T-helper 1 cell treated with Interleukin-12 subunit alpha and Interleukin-12 subunit beta and Interleukin-4 antibody, amounts not matched to agents 30 μg/mL and 1 μg/mL, for 36 hours (primary cell): ENCODE measurements at regions not wholly inside any gene's neighbourhood (a gene's known extent, or its start where the extent isn't known, plus 50 kb on each side); places are given as distances from the start of the nearest gene placed in this dataset.
"Not testable (repeated sequence)": the region's sequence is repeated elsewhere in the genome, so short reads cannot be mapped to it uniquely, and the experiment has no call there.

ENCODE experiments used
- H3K27ac Mint-ChIP-seq: one replicate; pipeline ENCODE4 v1.8.0; 2021; ENCODE audit warnings: mild to moderate bottlenecking, mixed read lengths
- H3K27me3 Mint-ChIP-seq: one replicate; pipeline ENCODE4 v1.8.0; 2021; ENCODE audit warnings: low read depth, mixed read lengths
- H3K36me3 Mint-ChIP-seq: one replicate; pipeline ENCODE4 v1.8.0; 2021; ENCODE audit warnings: low read depth, mixed read lengths
- H3K4me1 Mint-ChIP-seq: one replicate; pipeline ENCODE4 v1.8.0; 2021; ENCODE audit warnings: low read depth, mixed read lengths
- H3K4me3 Mint-ChIP-seq: one replicate; pipeline ENCODE4 v1.8.0; 2021; ENCODE audit warnings: mild to moderate bottlenecking, moderate library complexity, mixed read lengths
- H3K9me3 Mint-ChIP-seq: one replicate; pipeline ENCODE4 v1.8.0; 2021; ENCODE audit warnings: mixed read lengths

GRCh38 chr11:109522116-109522755 lies 100.2 kb downstream of the C11orf87 start:
- Mint-ChIP-seq H3K27ac (no peak overlapping the region), H3K27me3 (no peaks in the 10 kb centered on the region), H3K4me1 (no peaks in the 10 kb centered on the region), H3K4me3 (no peak overlapping the region), H3K9me3 (peaks cover 7% of the 10 kb centered on the region), H3K36me3 (no peaks in the 10 kb centered on the region)

- H3K4me3 Mint-ChIP-seq, H3K27ac Mint-ChIP-seq, H3K4me1 Mint-ChIP-seq, H3K9me3 Mint-ChIP-seq, H3K36me3 Mint-ChIP-seq, H3K27me3 Mint-ChIP-seq: not testable (repeated sequence)
Observed at GRCh38 chr11:109525636-109526035, 103.6 kb downstream of the C11orf87 start.

GRCh38 chr11:109526061-109526460 lies 104.1 kb downstream of the C11orf87 start:
- Mint-ChIP-seq H3K36me3 (no peaks in the 10 kb centered on the region), H3K9me3 (peaks cover 7% of the 10 kb centered on the region), H3K27ac (no peak overlapping the region), H3K4me1 (no peaks in the 10 kb centered on the region), H3K27me3 (no peaks in the 10 kb centered on the region), H3K4me3 (no peak overlapping the region)

GRCh38 chr11:109526931-109527330 lies 104.9 kb downstream of the C11orf87 start:
- peaks cover 7% of the 10 kb centered on the region for H3K9me3 Mint-ChIP-seq
- H3K4me1 Mint-ChIP-seq, result no peaks in the 10 kb centered on the region
- H3K4me3 Mint-ChIP-seq, result no peak overlapping the region
- no peak overlapping the region for H3K27ac Mint-ChIP-seq
- H3K27me3 Mint-ChIP-seq, result no peaks in the 10 kb centered on the region
- H3K36me3 Mint-ChIP-seq, result no peaks in the 10 kb centered on the region

GRCh38 chr11:109527496-109527895 lies 105.5 kb downstream of the C11orf87 start:
- no peaks in the 10 kb centered on the region for H3K4me1 Mint-ChIP-seq
- H3K36me3 Mint-ChIP-seq, result no peaks in the 10 kb centered on the region
- H3K27ac Mint-ChIP-seq, result no peak overlapping the region
- no peaks in the 10 kb centered on the region for H3K27me3 Mint-ChIP-seq
- H3K9me3 Mint-ChIP-seq, result peaks cover 7% of the 10 kb centered on the region
- H3K4me3 Mint-ChIP-seq, result no peak overlapping the region

- no peaks in the 10 kb centered on the region for H3K27me3 Mint-ChIP-seq
- no peaks in the 10 kb centered on the region for H3K4me1 Mint-ChIP-seq
- no peaks in the 10 kb centered on the region for H3K36me3 Mint-ChIP-seq
- H3K9me3 Mint-ChIP-seq, result peaks cover 3% of the 10 kb centered on the region
- H3K27ac Mint-ChIP-seq, result no peak overlapping the region
- no peak overlapping the region for H3K4me3 Mint-ChIP-seq
Observed at GRCh38 chr11:109547356-109548027, 125.5 kb downstream of the C11orf87 start.

- H3K27ac Mint-ChIP-seq, result no peak overlapping the region
- no peak overlapping the region for H3K4me3 Mint-ChIP-seq
- H3K36me3 Mint-ChIP-seq, result no peaks in the 10 kb centered on the region
Observed at GRCh38 chr11:109552376-109552775, 130.4 kb downstream of the C11orf87 start.

GRCh38 chr11:109553284-109553683 lies 131.3 kb downstream of the C11orf87 start:
- no peaks in the 10 kb centered on the region for H3K9me3 Mint-ChIP-seq
- no peaks in the 10 kb centered on the region for H3K36me3 Mint-ChIP-seq
- no peaks in the 10 kb centered on the region for H3K27me3 Mint-ChIP-seq
- H3K4me1 Mint-ChIP-seq, result no peaks in the 10 kb centered on the region
- H3K27ac Mint-ChIP-seq, result no peak overlapping the region
- no peak overlapping the region for H3K4me3 Mint-ChIP-seq

More at GRCh38 chr11:109552376-109552775, 130.4 kb downstream of the C11orf87 start:
- H3K27me3 Mint-ChIP-seq, result no peaks in the 10 kb centered on the region
- no peaks in the 10 kb centered on the region for H3K4me1 Mint-ChIP-seq
- H3K9me3 Mint-ChIP-seq, result no peaks in the 10 kb centered on the region

- Mint-ChIP-seq H3K27ac (no peak overlapping the region), H3K4me3 (no peak overlapping the region), H3K4me1 (no peaks in the 10 kb centered on the region), H3K36me3 (no peaks in the 10 kb centered on the region), H3K27me3 (no peaks in the 10 kb centered on the region), H3K9me3 (no peaks in the 10 kb centered on the region)
Observed at GRCh38 chr11:109554951-109555350, 133.0 kb downstream of the C11orf87 start.

GRCh38 chr11:109564241-109564640 lies 142.3 kb downstream of the C11orf87 start:
- H3K27me3 Mint-ChIP-seq, result no peaks in the 10 kb centered on the region
- peaks cover 16% of the 10 kb centered on the region for H3K9me3 Mint-ChIP-seq
- H3K4me1 Mint-ChIP-seq, result no peaks in the 10 kb centered on the region

GRCh38 chr11:109582470-109582869 lies 160.5 kb downstream of the C11orf87 start:
- Mint-ChIP-seq H3K4me3 (no peak overlapping the region), H3K4me1 (no peaks in the 10 kb centered on the region), H3K9me3 (no peaks in the 10 kb centered on the region), H3K27me3 (no peaks in the 10 kb centered on the region), H3K36me3 (no peaks in the 10 kb centered on the region), H3K27ac (no peak overlapping the region)

More at GRCh38 chr11:109564241-109564640, 142.3 kb downstream of the C11orf87 start:
- Mint-ChIP-seq H3K36me3 (no peaks in the 10 kb centered on the region), H3K27ac (no peak overlapping the region), H3K4me3 (no peak overlapping the region)

- H3K27me3 Mint-ChIP-seq, result no peaks in the 10 kb centered on the region
- H3K4me1 Mint-ChIP-seq, result no peaks in the 10 kb centered on the region
- H3K36me3 Mint-ChIP-seq, result no peaks in the 10 kb centered on the region
- no peak overlapping the region for H3K4me3 Mint-ChIP-seq
- H3K9me3 Mint-ChIP-seq, result no peaks in the 10 kb centered on the region
- H3K27ac Mint-ChIP-seq, result no peak overlapping the region
Observed at GRCh38 chr11:109584001-109584972, 162.3 kb downstream of the C11orf87 start.

GRCh38 chr11:109586789-109587188 lies 164.8 kb downstream of the C11orf87 start:
- Mint-ChIP-seq H3K27me3 (no peaks in the 10 kb centered on the region), H3K4me1 (no peaks in the 10 kb centered on the region), H3K4me3 (no peak overlapping the region), H3K36me3 (no peaks in the 10 kb centered on the region), H3K27ac (no peak overlapping the region), H3K9me3 (no peaks in the 10 kb centered on the region)

GRCh38 chr11:109590782-109591181 lies 168.8 kb downstream of the C11orf87 start:
- no peaks in the 10 kb centered on the region for H3K9me3 Mint-ChIP-seq
- H3K27me3 Mint-ChIP-seq, result no peaks in the 10 kb centered on the region
- no peak overlapping the region for H3K27ac Mint-ChIP-seq
- H3K36me3 Mint-ChIP-seq, result no peaks in the 10 kb centered on the region
- no peaks in the 10 kb centered on the region for H3K4me1 Mint-ChIP-seq
- H3K4me3 Mint-ChIP-seq, result no peak overlapping the region
